Kidney (tissue), 13 donors: ENCODE measurements at regions not wholly inside any gene's neighbourhood (a gene's known extent, or its start where the extent isn't known, plus 50 kb on each side); places are given as distances from the start of the nearest gene placed in this dataset.

ENCODE experiments used
- DNase-seq, 5 donors: peaks; one replicate each; pipeline ENCODE4 v3.0.0-alpha.2; 2013 to 2020
- FAIRE-seq: peaks from 2 replicates; lab custom pipeline; 2012; peaks lifted over from hg19 to GRCh38; lab: Jason Lieb, UNC
- H3K27ac ChIP-seq, 2 donors: one replicate each; pipeline ENCODE4 v1.7.0; 2013; ENCODE audit warnings: low read depth in 2 of 2, low read length in 2 of 2, inconsistent platforms in 1 of 2
- H3K27me3 ChIP-seq: one replicate; pipeline ENCODE4 v1.7.1; 2013; ENCODE audit warnings: low read length, inconsistent platforms; ENCODE audit not compliant: control insufficient read depth, insufficient read depth
- H3K36me3 ChIP-seq, 3 donors: one replicate each; pipeline versions ENCODE4 v1.7.0 to v1.7.1; 2013; ENCODE audit warnings: low read length in 3 of 3, control low read depth in 1 of 3, inconsistent platforms in 1 of 3; ENCODE audit not compliant: insufficient read depth in 3 of 3, control insufficient read depth in 2 of 3
- H3K4me1 ChIP-seq, 3 donors: one replicate each; pipeline versions ENCODE4 v1.7.0 to v1.7.1; 2013; ENCODE audit warnings: low read length in 3 of 3, inconsistent platforms in 1 of 3, low read depth in 1 of 3; ENCODE audit not compliant: control insufficient read depth in 2 of 3, insufficient read depth in 2 of 3
- H3K4me3 ChIP-seq, 3 donors: one replicate each; pipeline versions ENCODE4 v1.7.0 to v1.8.1; 2013; ENCODE audit warnings: low read length in 3 of 3, control low read depth in 1 of 3, inconsistent platforms in 1 of 3
- H3K9ac ChIP-seq, 3 donors: one replicate each; pipeline versions ENCODE4 v1.7.0 to v1.7.1; 2013; ENCODE audit warnings: low read length in 3 of 3, control low read depth in 1 of 3, inconsistent platforms in 1 of 3
- H3K9me3 ChIP-seq, 3 donors: one replicate each; pipeline versions ENCODE4 v1.7.0 to v1.7.1; 2013; ENCODE audit warnings: low read length in 3 of 3, control low read depth in 1 of 3, inconsistent platforms in 1 of 3; ENCODE audit not compliant: control insufficient read depth in 2 of 3, insufficient read depth in 1 of 3
- CTCF ChIP-seq: IDR thresholded peaks from 3 replicates; pipeline ENCODE4 v1.5.1; 2012; ENCODE audit warnings: mild to moderate bottlenecking, moderate library complexity, borderline replicate concordance; ENCODE audit not compliant: insufficient read depth; ENCODE audit errors: extremely low read depth
- intact Hi-C: fragments of 100-400 bp; cut with DNase I; formaldehyde crosslinking; loops from one replicate; pipeline ENCODE4 v1.11.1; 2022
- donor health status: control.
- donor health status: control.
- donor health status: control.
- donor health status: control.
- donor health status: control.
- donor health status: DM: yes; HTN: yes; CAD: no.
- donor health status: Normal renal cell carcinoma (clear cell type).

- no peak for FAIRE-seq
- no peaks in the 10 kb centered on the region for H3K9me3 ChIP-seq
- no peak overlapping the region for H3K27ac ChIP-seq
- no peaks in the 10 kb centered on the region for H3K4me1 ChIP-seq
- DNase-seq, result no peak
- H3K4me3 ChIP-seq, result no peak overlapping the region
- H3K9ac ChIP-seq, result no peak overlapping the region
- H3K36me3 ChIP-seq, result no peaks in the 10 kb centered on the region
- intact Hi-C loops, result no loop called here
- no peaks in the 10 kb centered on the region for H3K27me3 ChIP-seq
- no peak for TF ChIP-seq CTCF
Measured at GRCh38 chr10:53255661-53256205, 483.1 kb upstream of the MBL2 start.

GRCh38 chr10:53253221-53253620 lies 480.6 kb upstream of the MBL2 start:
- H3K27me3 ChIP-seq, result no peaks in the 10 kb centered on the region

GRCh38 chr10:53239873-53240272 lies 467.3 kb upstream of the MBL2 start:
- no peak overlapping the region for H3K9ac ChIP-seq
- DNase-seq (no peak), FAIRE-seq (no peak)
- no peaks in the 10 kb centered on the region for H3K4me1 ChIP-seq
- H3K4me3 ChIP-seq, result no peak overlapping the region
- no peaks in the 10 kb centered on the region for H3K27me3 ChIP-seq
- TF ChIP-seq CTCF, result no peak
- intact Hi-C loops, result no loop called here
- H3K9me3 ChIP-seq, result no peaks in the 10 kb centered on the region
- no peaks in the 10 kb centered on the region for H3K36me3 ChIP-seq
- H3K27ac ChIP-seq, result no peak overlapping the region

More at GRCh38 chr10:53253221-53253620, 480.6 kb upstream of the MBL2 start:
- intact Hi-C loops, result no loop called here
- Histone ChIP-seq H3K9me3 (no peaks in the 10 kb centered on the region), H3K4me1 (no peaks in the 10 kb centered on the region), H3K4me3 (no peak overlapping the region), H3K36me3 (no peaks in the 10 kb centered on the region), H3K9ac (no peak overlapping the region), H3K27ac (no peak overlapping the region)
- DNase-seq, result no peak
- TF ChIP-seq CTCF, result no peak
- no peak for FAIRE-seq

GRCh38 chr10:53236941-53237340 lies 464.4 kb upstream of the MBL2 start:
- no peaks in the 10 kb centered on the region for H3K4me1 ChIP-seq
- FAIRE-seq, result no peak
- H3K9ac ChIP-seq, result no peak overlapping the region
- no peak for TF ChIP-seq CTCF
- H3K27ac ChIP-seq, result no peak overlapping the region
- H3K9me3 ChIP-seq, result no peaks in the 10 kb centered on the region
- no peak overlapping the region for H3K4me3 ChIP-seq
- intact Hi-C loops, result no loop called here
- no peaks in the 10 kb centered on the region for H3K27me3 ChIP-seq
- H3K36me3 ChIP-seq, result no peaks in the 10 kb centered on the region
- no peak for DNase-seq
